RKO (cell line): ENCODE measurements at regions not wholly inside any gene's neighbourhood (a gene's known extent, or its start where the extent isn't known, plus 50 kb on each side); places are given as distances from the start of the nearest gene placed in this dataset.

Experiments
- DNase-seq: peaks from one replicate; pipeline ENCODE4 v3.0.0-alpha.2; 2016; ENCODE audit warnings: low spot score

DNA sequence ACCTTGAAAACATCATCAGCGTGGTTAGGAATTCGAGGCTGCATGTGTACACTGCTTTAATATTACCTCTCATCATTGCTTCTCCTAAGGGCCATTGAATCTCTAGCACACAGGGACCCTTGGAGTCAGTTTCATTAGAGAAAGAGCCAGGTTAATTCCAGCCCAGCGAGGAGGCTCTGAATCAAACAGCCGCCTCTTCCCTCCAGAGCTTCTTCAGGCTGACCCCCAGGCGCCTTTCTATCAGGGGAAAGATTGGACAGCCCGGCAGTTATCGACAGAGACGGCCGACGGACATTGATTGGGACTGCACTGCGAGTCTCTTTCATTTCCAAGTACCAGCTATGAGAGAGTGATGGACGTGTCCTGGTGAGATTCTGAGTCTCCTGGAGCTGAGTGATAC lies 159.2 kb downstream of the ANKRD60 start:
- no peak for DNase-seq

DNA sequence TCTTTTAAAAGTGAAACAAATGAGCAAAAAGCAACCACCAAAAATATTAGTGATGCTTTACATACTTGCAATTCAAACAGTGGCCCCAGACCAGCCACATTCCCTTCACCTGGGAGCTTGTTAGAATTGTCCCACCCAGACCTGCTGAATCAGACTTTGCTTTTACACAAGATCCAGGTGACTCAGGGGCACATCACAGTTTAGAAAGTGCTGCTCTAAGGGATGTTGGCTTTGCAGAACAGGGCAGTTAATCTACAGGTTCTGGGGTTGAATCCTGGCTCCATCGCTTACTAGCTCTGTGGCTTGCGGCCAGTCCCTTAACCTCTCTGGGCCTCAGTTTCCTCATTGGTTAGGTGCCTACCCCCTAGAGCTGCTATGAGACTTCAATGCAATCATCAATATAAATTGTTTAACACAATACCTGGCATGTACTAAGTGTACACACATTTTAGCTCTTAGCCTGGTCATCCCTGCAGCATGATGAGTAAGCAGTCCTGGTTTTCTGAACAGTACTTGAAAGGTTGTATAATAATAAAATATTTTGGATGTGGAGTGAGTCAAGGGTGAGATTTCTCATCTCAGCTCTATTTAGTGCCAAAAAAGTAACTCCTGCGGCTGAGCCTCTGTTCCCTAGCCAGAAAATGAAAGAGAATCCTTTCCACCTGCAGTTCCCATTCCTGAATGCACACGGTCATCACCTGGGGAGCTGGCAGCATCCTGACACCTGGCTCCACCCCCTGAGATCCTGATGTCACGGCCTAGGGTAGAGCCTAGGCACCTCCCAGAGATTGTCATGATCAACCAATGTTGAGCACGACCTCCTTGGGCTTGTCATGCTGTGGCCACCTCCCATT lies 162.7 kb downstream of the ANKRD60 start:
- no peak for DNase-seq

DNA sequence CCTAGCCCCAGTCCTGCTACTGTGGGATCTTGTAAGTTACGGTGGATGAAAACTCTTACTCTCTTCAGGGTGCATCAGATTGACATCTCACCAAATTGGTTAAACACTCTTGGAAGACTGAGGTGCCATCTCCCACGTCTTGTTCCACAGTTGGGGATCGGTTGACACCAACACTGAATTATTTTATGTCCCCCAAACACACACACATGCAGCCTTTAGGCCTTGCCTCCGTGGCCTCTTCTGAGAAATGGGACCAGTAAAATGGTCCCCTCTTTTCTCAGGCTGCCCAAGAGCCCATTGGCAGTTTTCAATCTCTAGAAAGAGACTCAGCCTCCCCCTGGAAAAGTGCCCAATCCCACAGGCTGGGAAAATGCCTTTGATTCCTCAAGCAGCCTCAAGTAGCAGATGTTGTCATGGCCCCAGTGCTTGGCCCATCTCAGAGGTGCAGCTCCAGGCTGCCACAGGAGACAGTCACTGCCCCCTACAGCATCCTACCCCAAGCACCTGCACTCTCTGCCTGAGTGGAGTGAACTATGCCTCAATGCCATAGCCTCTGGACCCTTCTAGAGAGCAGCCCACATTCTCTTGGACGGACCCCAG lies 163.9 kb downstream of the ANKRD60 start:
- DNase-seq: no peak

DNA sequence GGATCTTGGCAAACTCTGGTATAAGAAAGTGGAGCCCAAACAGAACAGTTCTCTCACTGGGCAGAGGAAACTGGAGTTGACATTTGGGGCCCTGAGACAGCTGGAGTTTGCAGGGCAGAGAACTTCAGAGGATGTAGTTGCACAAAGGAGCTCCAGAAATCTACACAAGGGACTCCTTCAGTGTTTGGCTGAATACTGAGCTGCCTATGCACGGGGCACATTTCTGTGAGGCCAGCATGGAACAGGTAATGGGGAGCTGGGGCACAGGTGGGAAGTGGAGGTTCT lies 169.3 kb downstream of the ANKRD60 start:
- DNase-seq: no peak

DNA sequence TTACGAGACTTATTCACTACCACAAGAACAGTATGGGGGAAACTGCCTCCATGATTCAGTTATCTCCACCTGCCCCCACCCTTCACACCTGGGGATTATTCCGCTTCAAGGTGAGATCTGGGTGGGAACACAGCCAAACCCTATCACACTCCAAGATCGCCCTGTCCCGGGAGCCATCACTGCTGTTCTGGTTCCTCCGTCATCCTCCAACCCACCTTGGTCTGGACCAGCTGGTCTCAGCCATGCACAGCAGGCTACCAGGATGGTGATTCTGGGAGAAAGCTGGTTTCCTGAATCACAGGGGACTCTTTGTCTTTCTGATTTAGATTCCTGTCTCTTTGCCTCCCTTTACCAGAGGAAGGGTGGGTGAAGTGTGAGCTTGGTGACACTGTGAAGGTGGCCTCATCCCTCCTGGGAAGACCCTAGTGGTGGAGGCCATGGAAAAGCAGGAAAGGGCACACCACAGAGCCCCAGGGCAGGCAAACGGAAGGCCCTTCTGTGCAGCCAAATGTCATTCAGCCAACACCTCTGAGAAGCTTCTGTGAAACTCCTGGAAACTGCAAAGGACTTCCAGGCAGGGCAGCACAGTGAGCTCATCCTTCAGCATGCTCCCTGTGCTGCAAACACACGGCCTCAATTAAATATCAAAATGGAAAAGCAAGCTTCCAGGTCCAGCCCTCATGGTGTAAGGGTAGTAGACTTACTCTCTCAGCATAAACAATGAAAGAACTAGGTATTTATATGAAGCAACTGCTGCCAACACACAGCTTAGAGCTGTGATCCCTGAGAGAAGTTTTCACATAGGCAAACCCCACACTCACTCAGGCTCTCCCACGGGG lies 169.8 kb downstream of the ANKRD60 start:
- DNase-seq: no peak

DNA sequence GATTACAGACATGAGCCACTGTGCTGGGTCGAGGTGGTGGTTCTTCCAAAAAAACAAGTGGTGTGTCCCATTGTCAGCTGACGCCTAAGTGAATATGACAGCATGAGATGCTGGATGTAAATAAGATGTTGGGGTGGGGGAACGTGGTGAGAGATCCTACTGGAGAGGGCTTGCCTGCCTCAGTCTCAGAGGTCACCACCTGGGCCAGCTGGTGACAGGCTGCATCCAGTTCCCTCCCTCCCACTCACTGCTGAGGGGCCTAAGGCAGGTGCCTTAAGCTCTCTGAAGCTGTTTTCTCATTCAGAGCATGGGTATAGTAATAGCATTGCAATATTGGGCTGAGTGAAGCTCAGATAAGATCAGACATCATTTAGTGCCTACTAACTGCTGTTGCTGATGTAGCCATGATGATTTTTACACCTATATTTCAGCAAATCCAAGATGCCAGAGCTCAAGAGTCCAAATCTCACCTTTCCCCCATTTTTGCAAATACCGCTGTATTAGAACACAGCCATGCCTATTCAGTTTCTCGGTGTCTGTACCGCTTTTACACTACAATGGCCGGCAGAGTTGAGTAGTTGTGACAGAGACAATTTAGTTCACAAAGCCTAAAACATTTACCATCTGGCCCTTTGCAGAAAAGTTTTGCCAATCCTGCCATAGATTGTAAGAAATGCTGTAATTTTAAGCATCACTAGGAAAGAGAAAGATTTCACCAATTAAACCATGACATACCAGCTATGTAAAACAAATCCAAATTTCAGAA lies 171.3 kb downstream of the ANKRD60 start:
- DNase-seq: no peak

DNA sequence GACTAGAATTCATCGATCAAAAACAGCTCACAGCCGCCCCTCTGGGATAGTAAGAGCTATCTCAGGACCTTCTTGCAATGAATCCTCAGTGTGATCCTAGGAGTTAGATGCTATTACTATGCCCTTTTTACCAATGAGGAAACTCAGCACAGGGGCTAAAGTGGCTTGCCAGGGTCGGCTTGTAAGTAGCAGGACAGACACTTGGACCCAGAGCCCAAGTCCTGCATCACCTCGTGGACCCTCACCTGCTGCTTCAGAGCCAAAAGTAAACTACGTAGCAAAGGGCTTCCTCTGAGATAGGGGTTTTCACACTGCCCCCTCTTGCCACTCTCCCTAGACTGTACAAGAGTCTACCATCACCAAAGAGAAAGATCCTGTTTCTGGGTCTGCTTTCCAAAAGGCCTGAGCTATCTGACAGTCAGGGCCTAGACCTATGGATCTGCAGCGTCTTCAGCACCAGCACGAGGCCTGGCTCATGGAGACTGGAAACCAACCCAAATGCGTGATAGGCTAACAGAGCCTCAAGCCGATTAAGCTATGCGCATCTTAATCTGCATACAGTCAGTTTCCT lies 172.3 kb downstream of the ANKRD60 start:
- DNase-seq: no peak

DNA sequence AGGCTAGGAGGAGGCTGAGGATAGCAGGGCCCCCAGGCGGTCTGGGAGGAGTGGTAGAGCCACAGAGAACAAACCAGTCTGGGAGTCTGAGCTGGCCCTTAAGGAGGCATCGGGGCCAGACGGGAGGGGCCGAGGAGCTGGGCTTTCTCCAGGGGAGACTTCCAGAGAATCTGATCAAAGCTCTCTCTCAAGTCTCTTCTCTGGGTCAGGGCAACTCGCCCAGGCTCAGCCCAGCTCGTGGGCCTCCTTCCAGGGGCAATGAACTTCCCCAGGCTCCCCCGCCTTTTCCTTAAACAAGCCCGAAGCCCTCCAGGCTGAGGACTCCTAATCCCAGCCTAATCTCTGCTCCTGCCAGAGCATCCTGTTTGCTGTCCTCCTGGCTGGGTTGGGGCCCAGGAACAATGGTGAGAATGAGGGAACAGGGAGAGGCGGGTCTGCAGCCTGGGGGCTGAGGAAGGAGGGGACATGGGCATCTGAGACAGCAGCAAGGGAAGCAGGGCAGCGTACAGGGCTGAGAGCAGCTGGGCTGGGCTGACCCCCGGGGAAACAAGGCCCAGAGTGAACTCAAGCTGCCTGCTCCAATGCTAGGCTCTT lies 173.6 kb downstream of the ANKRD60 start:
- no peak for DNase-seq

DNA sequence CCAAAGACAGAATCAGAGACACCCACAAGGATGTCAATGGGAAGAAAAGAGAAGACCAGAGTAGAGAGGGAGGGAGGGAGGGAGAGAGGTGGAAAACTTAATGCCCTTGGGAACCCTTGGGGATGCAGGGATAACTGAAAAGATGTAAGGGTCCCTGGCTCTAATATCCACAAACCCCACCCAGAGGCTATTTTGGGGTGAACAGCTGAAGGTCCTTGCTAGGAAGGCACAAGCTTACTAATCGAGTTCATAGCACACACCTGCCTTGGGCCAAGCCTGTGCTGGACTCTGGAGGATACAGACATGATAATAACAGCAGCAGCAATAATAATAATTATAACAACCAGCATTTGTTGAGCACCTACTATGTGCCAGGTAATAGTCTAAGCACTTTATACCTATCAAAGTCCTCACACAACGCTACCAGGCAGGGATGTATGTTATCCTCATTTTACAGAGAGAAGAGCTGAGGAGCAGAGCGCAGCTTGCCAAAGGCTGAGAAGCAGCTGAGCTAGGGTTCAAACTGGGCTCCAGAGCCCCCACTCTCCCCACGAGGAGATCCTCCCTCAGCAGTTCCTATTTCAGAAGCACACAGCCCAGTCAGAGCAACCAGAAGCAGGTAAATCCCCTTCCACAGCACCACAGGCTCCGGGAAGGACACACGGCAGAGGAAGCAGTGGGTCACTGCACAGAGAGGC lies 174.2 kb downstream of the ANKRD60 start:
- no peak for DNase-seq

DNA sequence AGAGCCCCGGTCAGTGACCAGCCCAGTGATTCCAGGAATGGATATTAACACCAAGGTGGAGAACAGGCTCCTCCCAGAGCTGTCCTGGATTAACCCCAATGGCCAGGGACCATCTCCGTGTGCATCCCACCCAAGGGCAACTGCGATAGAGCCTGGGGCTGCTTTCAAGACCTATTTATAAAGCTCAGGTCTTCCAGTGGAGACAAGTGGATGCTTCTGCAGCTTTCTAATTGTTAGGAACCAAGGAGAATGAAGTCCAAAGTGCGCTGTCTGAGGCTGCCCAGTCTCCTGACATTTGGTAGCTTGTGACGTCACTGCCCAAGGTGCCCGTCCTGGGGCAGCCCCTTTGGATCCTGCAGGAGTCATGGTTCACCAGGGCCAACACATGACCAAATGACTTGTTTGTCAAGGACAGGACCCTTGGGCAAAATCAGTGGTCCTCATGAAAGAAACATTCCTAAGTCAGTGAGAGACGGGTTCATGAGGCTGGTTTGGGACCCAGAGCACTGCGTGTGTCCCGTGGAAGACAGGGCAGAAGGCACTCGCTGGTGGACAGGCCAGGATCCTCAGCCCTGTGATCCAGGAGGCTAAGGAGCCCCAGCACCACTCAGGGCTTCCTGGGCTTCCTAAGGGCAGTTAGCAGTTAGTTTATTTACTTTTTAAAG lies 174.9 kb downstream of the ANKRD60 start:
- no peak for DNase-seq

DNA sequence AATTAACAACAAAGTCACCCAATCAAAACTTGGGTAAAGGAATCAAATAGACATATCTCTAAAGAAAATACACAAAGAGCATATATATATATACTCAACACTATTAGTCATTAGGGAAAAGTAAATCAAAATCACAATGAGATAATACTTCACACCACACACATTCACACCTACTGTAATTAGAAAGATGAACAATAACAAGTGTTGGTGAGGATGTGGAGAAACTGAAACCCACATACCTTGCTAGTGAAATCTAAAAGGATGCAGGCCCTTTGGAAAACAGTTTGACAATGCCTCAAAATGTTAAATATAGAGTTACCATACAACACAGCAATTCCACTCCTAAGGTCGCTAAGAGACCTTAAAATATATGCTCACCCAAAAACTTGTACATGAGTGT lies 177.1 kb downstream of the ANKRD60 start:
- DNase-seq: no peak

DNA sequence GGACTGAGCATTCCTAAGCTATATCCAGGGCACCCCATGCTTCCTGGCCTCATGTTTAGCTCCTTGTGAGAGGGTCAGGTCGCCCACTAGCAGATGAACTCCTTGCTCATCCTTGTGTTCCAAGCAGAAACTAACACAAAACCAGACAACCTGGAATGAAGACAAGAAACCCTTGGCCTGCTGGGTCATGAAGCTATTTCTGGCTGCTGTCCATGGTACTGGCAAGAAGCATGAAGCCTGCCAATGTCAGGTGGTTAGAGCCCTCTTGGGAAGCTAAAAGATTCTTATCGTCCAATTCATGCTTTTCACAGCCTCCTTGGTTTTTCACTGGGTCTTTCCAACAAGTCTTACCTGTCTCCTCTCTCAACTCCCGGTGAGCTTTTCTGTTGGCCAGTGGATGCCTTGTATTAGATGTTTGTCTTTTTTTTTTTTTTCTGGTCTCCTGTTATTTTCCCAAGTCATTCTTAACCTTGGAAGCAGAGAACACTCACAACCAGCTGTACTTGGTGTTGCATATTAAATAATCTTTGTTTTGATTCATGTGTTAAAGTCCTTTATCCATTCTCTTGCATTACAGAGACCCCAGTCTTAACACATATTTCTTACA lies 180.3 kb downstream of the ANKRD60 start:
- peak; percentile 68 for DNase-seq

DNA sequence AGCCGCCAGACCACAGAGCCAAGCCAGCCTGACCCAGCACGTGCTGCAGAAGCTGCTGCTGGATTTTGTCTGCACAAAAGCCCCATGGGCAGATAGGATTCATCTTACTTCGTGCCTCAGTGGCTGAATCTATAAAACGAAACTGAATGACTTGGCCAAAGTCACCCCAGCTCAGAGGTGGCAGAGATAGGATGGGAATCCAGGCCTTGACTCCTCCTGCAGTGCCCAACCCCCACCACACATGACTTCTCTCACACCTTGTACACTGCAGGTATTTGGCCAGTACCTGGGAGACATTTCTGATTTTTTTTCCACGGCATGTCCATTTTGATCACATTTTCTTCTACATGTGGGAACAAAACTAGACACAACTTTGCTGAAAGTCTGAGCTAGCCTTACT lies 182.1 kb downstream of the ANKRD60 start:
- DNase-seq: no peak

DNA sequence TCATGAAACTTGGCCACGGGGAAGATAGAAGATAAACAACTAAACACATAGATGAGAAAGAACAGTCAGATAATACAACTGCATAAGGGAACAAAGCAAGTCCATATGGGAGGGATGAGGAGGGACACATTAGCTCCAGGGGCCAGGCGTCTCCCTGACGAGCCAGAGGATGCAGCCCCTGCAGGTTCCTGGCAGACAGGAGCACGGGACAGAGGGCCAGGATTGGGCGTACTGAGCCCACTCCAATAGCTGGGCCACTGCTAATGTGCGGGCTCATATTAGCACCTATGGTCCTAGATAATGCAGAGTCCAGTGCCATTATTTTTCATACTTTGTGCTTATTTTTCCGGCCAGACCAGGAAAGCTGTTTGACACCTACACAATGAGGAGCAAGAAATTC lies 182.9 kb downstream of the ANKRD60 start:
- no peak for DNase-seq

DNA sequence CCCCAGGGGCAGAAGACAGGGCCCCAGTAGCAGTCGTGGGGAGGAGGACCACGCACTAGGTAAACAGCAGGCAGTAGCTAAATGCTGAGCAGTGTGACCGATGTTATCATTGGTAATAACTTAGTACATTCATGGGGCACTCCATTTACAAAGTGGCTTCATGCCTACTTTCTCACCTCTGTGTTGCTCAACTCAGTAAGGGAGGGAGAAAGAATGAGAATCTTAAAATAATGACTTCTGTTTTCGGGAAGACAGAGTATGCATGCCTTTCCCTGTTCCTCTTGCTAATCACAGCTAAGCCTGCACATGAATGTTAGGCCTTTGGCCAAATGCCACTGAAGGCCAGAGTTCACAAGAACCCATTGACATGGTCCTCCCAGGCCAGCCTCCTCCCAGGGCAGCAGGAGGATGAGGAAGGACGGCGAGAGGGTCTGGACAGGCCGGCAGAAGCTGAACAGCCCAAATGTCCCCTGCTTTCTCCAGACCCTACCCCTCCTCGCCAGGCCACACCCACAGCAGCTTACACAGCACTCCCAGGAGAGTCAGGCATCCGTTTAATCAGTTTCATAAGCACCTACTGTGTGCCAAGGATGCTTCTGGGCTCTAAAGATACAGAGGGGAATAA lies 183.4 kb downstream of the ANKRD60 start:
- no peak for DNase-seq

DNA sequence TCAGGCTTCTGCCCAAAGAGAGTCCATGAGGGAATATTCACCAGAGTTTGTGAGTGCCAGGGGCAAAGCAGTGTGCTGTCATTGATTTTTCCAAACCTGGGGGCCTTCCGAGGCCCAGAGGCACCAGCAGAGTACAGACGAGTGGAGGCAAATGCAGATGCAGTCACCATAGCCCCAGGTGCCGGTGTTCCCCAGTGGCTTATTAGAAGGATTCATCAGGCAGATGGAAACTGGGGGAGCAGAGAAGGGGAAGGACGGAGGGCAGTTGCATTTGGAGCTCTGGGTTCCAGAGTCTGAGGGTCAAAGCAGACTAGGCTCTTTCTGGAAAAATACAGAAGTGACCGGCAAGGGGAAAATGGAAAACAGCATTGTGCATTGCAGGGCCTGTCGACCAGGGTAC lies 184.2 kb downstream of the ANKRD60 start:
- DNase-seq: no peak

DNA sequence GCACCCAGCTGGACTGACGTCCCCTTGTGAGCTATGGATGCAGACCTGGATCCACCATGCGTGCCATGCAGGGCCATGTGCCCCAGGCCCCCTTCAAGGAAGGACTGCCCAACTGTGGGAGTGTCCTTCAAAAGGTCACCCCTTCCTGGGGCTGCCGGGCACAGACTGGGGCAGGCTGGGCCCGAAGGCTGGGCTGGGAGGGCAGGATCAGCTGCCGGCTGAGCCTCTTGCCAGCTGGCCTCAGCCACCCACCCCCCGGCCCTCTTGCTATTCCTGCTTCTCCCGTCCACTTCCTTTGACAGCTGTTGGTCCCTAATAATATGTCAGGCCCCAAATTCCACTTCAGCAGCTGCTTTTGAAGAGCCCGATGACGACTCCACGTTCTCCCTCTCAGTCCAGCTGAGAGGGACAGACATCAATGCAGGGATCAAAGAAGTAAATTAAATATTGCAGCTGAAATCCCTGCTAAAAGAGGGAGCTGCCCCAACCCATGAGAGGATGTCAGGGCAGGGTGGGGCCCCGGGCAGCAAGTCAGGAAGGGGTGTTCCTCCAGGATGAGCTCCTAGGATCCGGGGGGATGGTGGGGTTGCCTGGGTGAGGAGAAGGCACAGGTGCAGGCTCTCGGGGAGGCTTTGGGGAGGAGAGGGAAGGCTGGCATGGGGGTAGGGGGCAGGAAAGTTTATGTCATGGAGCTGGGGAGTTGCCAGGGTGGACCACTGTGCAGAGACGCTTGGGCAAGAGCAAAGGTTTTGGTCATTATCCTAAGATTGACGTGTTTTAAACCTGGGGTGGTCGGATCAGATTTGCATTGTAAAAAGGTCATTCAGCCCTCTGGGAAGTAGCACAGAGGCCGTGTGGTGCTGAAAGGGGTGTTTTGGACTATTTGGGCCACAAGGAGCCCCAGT lies 185.0 kb downstream of the ANKRD60 start:
- DNase-seq: no peak

DNA sequence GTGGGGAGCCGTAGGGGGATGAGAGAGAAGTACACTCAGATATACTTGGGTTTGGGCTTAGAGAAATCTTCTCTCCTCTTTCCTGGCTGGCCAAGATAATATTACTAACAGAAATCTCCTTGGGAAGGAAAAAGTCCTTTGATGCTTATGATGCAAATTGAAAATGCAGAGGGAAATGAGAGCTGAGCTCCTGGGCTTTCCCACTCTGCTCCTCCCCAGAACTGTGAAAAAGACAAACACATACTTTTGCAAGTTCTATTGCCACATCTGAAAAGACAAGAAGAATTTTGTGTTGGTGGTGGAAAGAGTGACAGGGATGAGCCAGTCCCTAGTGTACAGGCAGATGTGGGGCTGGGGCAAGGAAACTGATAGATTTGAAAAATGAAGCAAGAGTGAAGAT lies 185.9 kb downstream of the ANKRD60 start:
- no peak for DNase-seq
